NCI-H146 (cell line): ENCODE measurements at regions not wholly inside any gene's neighbourhood (a gene's known extent, or its start where the extent isn't known, plus 50 kb on each side); places are given as distances from the start of the nearest gene placed in this dataset.

Experiments used
- DNase-seq: peaks from one replicate; lab custom pipeline; 2025; lab: John Stamatoyannopoulos, UW

- no peak for DNase-seq
These were observed 1528.7 kb downstream of the UQCRFS1 start for GRCh38 chr19:27684293-27684692.

GRCh38 chr19:27681972-27682371 is 1531.0 kb downstream of the UQCRFS1 start:
- no peak for DNase-seq

DNA sequence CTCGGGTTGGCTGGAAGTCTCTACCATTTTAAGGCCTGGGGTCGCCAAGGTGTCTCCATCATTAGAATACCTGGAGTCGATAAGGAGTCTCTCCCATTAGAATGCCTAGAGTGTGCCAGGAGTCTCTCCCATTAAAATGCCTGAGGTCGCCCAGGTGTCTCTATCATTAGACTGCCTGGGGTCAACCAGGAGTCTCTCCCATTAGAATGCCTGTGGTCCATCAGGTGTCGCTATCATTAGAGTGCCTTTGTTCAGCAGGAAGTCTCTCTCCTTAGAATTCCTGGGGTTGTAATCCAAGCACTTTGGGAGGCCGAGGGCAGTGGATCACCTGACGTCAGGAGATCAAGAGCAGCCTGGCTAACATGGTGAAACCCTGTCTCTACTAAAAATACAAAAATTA is 1533.0 kb downstream of the UQCRFS1 start:
- DNase-seq = no peak

DNA sequence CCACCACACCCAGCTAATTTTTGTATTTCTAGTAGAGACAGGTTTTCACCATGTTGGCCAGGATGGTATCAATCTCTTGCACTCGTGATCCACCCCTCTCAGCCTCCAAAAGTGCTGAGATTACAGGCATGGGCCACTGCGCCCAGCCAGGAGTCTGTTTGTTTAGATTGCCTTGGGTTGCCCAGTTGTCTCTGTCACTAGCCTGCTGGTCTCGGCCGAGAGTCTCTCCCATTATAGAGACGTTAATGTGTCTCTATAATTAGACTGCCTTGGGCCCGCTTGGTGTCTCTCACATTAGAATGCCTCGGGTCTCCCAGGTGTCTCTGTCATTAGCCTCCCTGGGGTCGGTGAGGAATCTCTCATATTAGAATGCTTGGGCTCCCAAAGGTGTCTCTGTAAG is 1533.6 kb downstream of the UQCRFS1 start:
- DNase-seq = no peak

DNA sequence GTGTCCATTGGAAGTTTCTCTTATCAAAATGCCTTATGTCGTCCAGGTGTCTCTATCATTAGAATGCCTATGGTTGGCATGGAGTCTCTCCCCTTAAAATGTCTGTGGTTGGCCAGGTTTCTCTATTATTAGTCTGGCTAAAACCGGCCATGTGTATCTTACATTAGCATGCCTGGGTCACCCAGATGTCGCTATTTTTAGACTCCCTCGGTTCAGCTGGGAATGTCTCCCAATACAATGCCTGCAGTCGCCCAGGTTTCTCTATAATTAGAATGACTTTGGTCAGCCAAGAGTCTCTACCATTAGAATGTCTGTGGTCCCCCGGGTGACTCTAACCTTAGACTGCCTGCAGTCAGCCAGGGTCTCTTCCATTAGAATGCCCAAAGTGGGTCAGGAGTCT is 1536.1 kb downstream of the UQCRFS1 start:
- no peak for DNase-seq

- no peak for DNase-seq
These were observed 1536.6 kb downstream of the UQCRFS1 start for GRCh38 chr19:27676334-27676733.

GRCh38 chr19:27675771-27676170 is 1537.2 kb downstream of the UQCRFS1 start:
- DNase-seq = no peak

- DNase-seq = no peak
These were observed 1538.2 kb downstream of the UQCRFS1 start for GRCh38 chr19:27674701-27675100.

DNA sequence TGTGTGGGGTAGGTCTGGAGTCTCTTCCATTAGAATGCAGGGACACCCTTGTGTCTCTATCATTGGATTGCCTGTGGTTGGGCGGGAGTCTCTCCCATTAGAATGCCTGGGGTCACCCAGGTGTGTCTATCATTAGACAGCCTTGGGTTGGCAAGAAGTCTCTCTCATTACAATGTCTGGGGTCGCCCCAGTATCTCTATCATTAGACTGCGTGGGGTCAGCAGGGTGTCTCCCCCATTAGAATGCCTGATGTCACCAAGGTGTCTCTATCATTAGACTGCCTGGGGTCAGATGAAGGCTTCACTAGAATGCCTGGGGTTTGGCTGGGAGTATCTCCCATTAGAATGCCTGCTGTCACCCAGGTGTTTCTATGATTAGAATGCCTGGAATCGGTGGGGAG is 1539.0 kb downstream of the UQCRFS1 start:
- no peak for DNase-seq

DNA sequence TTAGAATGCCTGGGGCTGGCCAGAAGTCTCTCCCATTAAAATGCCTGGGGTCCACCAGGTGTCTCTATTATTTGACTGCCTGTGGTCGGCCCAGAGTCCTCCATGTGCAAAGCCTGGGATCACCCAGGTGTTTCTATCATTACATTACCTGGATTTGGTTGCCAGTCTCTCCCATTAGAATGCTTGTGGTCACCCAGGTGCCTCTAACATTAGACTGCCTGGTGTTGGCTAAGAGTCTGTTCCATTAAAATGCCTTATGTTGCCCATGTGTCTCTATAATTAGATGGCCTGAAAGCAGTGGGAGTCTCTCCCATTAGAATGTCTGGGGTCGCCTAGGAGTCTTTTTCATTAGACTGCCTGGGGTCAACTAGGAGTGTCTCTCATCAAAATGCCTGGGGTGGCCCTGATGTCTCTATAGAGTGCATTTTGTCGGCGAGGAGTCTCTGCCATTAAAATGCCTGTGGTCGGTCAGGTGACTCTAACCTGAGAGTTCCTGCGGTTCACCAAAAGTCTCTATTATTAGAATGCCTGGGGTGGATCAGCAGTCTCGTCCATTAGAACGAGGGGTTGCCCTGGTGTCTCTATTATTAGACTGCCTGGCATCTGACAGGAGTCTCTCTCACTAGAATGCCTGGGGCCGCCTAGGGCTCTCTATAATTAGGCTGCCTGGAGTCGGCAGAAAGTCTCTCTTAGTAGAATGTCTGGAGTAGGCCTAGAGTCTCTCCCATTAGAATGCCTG is 1540.5 kb downstream of the UQCRFS1 start:
- DNase-seq = no peak

DNA sequence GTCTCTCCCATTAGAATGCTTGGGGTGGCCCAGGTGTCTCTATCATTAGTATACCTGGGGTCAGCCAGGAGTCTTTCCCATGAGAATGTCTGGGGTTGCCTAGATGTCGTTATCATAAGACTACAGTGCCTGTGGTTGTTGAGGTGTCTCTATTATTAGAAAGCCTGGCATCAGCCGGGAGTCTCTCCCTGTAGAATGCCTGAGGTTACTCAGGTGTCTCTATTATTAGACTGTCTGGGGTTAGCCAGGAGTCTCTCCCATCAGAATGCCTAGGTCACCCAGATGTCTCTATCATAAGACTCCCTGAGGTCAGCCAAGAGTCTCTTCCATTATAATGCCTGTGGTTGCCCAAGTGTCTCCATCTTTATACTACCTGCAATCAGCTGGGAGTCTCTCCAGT is 1541.1 kb downstream of the UQCRFS1 start:
- no peak for DNase-seq

DNA sequence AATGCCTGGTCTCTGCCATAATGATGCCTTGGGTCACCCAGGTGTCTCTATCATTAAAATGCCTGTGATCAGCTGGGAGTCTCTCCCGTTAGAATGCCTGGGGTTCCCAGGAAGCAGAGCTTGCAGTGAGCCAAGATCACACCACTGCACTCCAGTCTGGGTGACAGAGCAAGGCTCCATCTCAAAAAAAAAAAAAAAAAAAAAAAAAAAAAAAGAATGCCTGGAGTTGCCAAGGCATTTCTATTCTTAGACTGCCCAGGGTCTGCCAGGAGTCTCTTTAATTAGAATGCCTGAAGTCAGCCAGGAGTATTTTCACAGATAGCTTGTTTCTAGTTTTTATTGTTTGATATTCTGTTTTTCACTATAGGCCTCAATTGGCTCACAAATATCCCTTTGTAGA is 1552.5 kb downstream of the UQCRFS1 start:
- DNase-seq = no peak

- no peak for DNase-seq
These were observed 1555.5 kb downstream of the UQCRFS1 start for GRCh38 chr19:27657271-27658051.

- DNase-seq = no peak
These were observed 1558.5 kb downstream of the UQCRFS1 start for GRCh38 chr19:27654266-27654990.

- DNase-seq = no peak
These were observed 1560.2 kb downstream of the UQCRFS1 start for GRCh38 chr19:27652796-27653195.

DNA sequence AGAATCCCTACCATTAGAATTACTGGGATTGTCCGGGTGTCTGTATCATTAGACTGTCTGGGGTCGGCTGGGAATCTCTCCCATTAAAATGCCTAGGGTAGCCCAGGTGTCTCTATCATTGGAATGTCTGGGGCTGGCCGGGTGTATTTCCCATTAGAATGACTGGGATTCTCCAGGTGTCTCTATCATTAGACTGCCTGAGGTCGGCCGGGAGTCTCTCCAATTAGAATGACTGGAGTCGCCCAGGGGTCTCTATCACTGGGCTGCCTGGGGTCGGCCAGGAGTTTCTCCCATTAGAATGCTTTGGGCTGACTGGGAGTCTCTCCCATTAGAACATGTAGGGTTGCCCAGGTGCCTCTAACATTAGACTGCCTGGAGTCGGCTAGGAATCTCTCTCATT is 1560.7 kb downstream of the UQCRFS1 start:
- no peak for DNase-seq

DNA sequence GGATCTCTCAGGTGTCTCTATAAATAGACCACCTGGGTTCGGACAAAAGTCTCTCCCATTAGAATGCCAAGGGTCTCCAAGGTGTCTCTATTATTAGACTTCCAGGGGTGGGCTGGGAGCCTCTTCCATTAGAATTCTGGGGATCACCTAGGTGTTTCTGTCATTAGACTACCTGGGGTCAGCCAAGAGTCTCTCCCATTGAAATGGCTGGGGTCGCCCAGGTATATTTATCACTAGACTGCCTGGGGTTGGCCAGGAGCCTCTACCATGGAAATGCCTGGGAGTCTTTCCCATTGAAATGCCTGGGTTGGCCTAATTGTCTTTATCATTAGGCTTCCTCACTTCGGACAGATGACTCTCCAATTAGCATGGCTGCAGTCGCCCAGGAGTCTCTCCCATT is 1565.5 kb downstream of the UQCRFS1 start:
- DNase-seq = no peak

DNA sequence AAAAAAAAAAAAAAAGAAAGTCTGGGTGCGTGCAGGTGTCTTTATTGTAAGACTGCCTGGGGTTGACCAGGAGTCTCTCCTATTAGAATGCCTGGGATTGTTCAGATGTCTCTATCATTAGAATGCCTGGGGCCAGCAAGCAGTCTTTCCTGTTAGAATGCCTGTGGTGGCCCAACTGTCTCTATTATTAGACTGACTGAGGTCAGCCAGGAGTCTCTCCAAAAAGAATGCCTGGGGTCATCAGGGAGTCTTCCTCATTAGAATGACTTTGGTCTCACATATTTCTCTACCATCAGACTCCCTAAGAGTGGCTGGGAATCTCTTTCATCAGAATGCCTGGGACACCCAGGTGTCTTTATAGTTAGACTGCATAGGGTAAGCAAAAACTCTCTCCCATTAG is 1577.5 kb downstream of the UQCRFS1 start:
- DNase-seq = no peak

GRCh38 chr19:27618006-27618405 is 1594.9 kb downstream of the UQCRFS1 start:
- DNase-seq = no peak

DNA sequence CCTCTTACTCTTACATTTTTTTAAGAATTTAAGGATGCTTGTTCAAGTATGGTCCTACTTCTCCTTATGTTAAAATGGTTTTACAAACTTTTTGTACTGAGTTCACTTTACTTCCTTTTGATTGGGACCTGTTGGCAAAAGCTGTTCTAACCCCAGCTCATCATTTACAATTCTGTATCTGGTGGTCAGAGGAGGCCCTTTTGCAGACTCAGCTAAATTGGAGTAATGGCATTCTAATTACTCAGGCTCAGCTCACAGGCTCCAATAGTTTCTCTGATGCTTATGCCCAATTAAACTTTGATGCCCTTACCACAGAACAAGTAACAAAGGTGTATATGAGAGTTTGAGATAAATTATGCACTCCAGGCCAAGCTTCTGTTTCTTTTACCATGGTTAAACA is 1632.0 kb downstream of the UQCRFS1 start:
- no peak for DNase-seq
